ENCODE measurements at regions not wholly inside any gene's neighbourhood (a gene's known extent, or its start where the extent isn't known, plus 50 kb on each side); places are given as distances from the start of the nearest gene placed in this dataset.

- TF ChIP-seq CTCF (IDR thresholded peaks at IDR 0.05): no peak
- Histone ChIP-seq H3K4me1 (no peaks in the 10 kb centered on the region), H3K36me3 (ENCODE audit: control insufficient read depth, insufficient read depth, low read length) (no peaks in the 10 kb centered on the region), H3K4me2 (ENCODE audit: low read length) (no peak overlapping the region), H3K27ac (no peak overlapping the region), H3K4me3 (ENCODE audit: low read depth, low read length) (no peak overlapping the region), H3K9ac (no peak overlapping the region), H3K9me3 (ENCODE audit: control insufficient read depth, low read length) (no peaks in the 10 kb centered on the region), H3K27me3 (ENCODE audit: control insufficient read depth, insufficient read depth, low read length) (no peaks in the 10 kb centered on the region), H2AFZ (no peak overlapping the region), H3K79me2 (no peaks in the 10 kb centered on the region)
These were observed 325.5 kb downstream of the ZIC3 start for GRCh38 chrX:137891431-137891830.

GRCh38 chrX:137896123-137896522 is 330.2 kb downstream of the ZIC3 start:
- Histone ChIP-seq H3K27me3 (ENCODE audit: control insufficient read depth, insufficient read depth, low read length) (no peaks in the 10 kb centered on the region), H3K9me3 (ENCODE audit: control insufficient read depth, low read length) (no peaks in the 10 kb centered on the region), H3K4me1 (no peaks in the 10 kb centered on the region), H3K27ac (no peak overlapping the region), H3K36me3 (ENCODE audit: control insufficient read depth, insufficient read depth, low read length) (no peaks in the 10 kb centered on the region), H3K9ac (no peak overlapping the region), H3K4me3 (ENCODE audit: low read depth, low read length) (no peak overlapping the region), H3K79me2 (no peaks in the 10 kb centered on the region), H2AFZ (no peak overlapping the region), H3K4me2 (ENCODE audit: low read length) (no peak overlapping the region)
- TF ChIP-seq CTCF (IDR thresholded peaks at IDR 0.05): no peak

- Histone ChIP-seq H3K9me3 (ENCODE audit: control insufficient read depth, low read length) (no peaks in the 10 kb centered on the region), H3K4me1 (no peaks in the 10 kb centered on the region), H3K9ac (no peak overlapping the region), H3K27me3 (ENCODE audit: control insufficient read depth, insufficient read depth, low read length) (no peaks in the 10 kb centered on the region), H3K36me3 (ENCODE audit: control insufficient read depth, insufficient read depth, low read length) (no peaks in the 10 kb centered on the region), H3K27ac (no peak overlapping the region), H3K4me2 (ENCODE audit: low read length) (no peak overlapping the region), H3K79me2 (no peaks in the 10 kb centered on the region), H3K4me3 (ENCODE audit: low read depth, low read length) (no peak overlapping the region), H2AFZ (no peak overlapping the region)
- no peak for TF ChIP-seq CTCF (IDR thresholded peaks at IDR 0.05)
These were observed 349.5 kb downstream of the ZIC3 start for GRCh38 chrX:137915466-137915865.

- H3K79me2 ChIP-seq: no peaks in the 10 kb centered on the region
- no peaks in the 10 kb centered on the region for H3K9me3 ChIP-seq (ENCODE audit: control insufficient read depth, low read length)
- H3K9ac ChIP-seq: no peak overlapping the region
- H3K4me1 ChIP-seq: no peaks in the 10 kb centered on the region
- H3K36me3 ChIP-seq (ENCODE audit: control insufficient read depth, insufficient read depth, low read length): no peaks in the 10 kb centered on the region
- no peaks in the 10 kb centered on the region for H3K27me3 ChIP-seq (ENCODE audit: control insufficient read depth, insufficient read depth, low read length)
- no peak overlapping the region for H3K27ac ChIP-seq
- TF ChIP-seq CTCF (IDR thresholded peaks at IDR 0.05): no peak
- H3K4me3 ChIP-seq (ENCODE audit: low read depth, low read length): no peak overlapping the region
- H2AFZ ChIP-seq: no peak overlapping the region
- H3K4me2 ChIP-seq (ENCODE audit: low read length): no peak overlapping the region
These were observed 350.3 kb downstream of the ZIC3 start for GRCh38 chrX:137916090-137916746.

GRCh38 chrX:137926090-137926489 is 360.2 kb downstream of the ZIC3 start:
- no peak overlapping the region for H3K4me2 ChIP-seq (ENCODE audit: low read length)
- H3K36me3 ChIP-seq (ENCODE audit: control insufficient read depth, insufficient read depth, low read length): no peaks in the 10 kb centered on the region
- no peaks in the 10 kb centered on the region for H3K4me1 ChIP-seq
- no peaks in the 10 kb centered on the region for H3K79me2 ChIP-seq
- H3K4me3 ChIP-seq (ENCODE audit: low read depth, low read length): no peak overlapping the region
- no peak overlapping the region for H3K27ac ChIP-seq
- H2AFZ ChIP-seq: no peak overlapping the region
- no peaks in the 10 kb centered on the region for H3K9me3 ChIP-seq (ENCODE audit: control insufficient read depth, low read length)
- H3K9ac ChIP-seq: no peak overlapping the region
- TF ChIP-seq CTCF (IDR thresholded peaks at IDR 0.05): no peak
- H3K27me3 ChIP-seq (ENCODE audit: control insufficient read depth, insufficient read depth, low read length): no peaks in the 10 kb centered on the region

All from parathyroid adenoma (tissue), 2 donors.